Right atrium auricular region (tissue), 2 donors: ENCODE measurements at regions not wholly inside any gene's neighbourhood (a gene's known extent, or its start where the extent isn't known, plus 50 kb on each side); places are given as distances from the start of the nearest gene placed in this dataset.
"Not testable (repeated sequence)": the region's sequence is repeated elsewhere in the genome, so short reads cannot be mapped to it uniquely, and the experiment has no call there.

ENCODE experiments used
- DNase-seq: peaks from one replicate; pipeline ENCODE4 v3.0.0-alpha.2; 2019; ENCODE audit warnings: low spot score
- H3K27ac ChIP-seq, 2 donors: fragments of 200-600 bp; sonication (generic); 1 replicate in 1 of 2; 2 replicates in 1 of 2; pipeline ENCODE4 v1.5.1; 2016 to 2019
- H3K27me3 ChIP-seq, 2 donors: fragments of 200-600 bp; sonication (generic); one replicate each; pipeline versions ENCODE4 v1.5.1 to v1.6.0; 2017 to 2019
- H3K36me3 ChIP-seq: fragments of 200-600 bp; sonication (generic); one replicate; pipeline ENCODE4 v1.5.1; 2016
- H3K4me1 ChIP-seq, 2 donors: fragments of 200-600 bp; sonication (generic); one replicate each; pipeline versions ENCODE4 v1.5.1 to v1.6.0; 2017 to 2019
- H3K4me3 ChIP-seq, 2 donors: fragments of 200-600 bp; sonication (generic); 1 replicate in 1 of 2; 2 replicates in 1 of 2; pipeline ENCODE4 v1.5.1; 2017 to 2019; ENCODE audit warnings: mild to moderate bottlenecking in 1 of 2, moderate library complexity in 1 of 2
- H3K9me3 ChIP-seq, 2 donors: fragments of 200-600 bp; sonication (generic); one replicate each; pipeline ENCODE4 v1.5.1; 2019
- CTCF ChIP-seq, 2 donors: fragments of 200-600 bp; sonication (generic); IDR thresholded peaks; one replicate each; pipeline ENCODE4 v1.5.1; 2019; ENCODE audit warnings: antibody characterized with exemption in 2 of 2

GRCh38 chr2:41207578-41207977 lies 755.7 kb upstream of the SLC8A1 start:
- Histone ChIP-seq H3K27ac (no peak overlapping the region), H3K4me1 (no peaks in the 10 kb centered on the region), H3K27me3 (no peaks in the 10 kb centered on the region), H3K36me3 (no peaks in the 10 kb centered on the region), H3K4me3 (no peak overlapping the region), H3K9me3 (no peaks in the 10 kb centered on the region)
- DNase-seq = no peak
- no peak for TF ChIP-seq CTCF (IDR thresholded peaks at IDR 0.05)

DNA sequence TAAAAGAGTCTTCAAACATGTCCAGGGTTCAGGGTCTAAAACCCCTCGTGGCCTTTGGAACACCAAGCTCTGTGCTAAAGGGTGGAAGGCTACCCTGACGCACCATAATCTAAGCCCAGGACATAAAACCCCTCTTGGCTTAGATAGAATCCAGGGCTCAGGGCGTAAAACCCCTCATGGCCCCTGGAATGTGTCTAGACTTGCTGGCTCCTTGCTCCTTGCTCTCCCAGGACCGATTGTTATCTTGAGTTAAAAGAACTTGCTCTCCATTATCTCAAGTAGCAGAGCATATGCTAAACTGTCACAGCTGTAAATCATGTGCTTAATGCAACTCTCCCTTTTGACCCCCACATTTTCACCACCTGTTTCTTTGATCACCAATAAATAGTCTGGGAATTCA lies 758.1 kb upstream of the SLC8A1 start:
- not testable (repeated sequence) for H3K27me3 ChIP-seq, H3K4me3 ChIP-seq

DNA sequence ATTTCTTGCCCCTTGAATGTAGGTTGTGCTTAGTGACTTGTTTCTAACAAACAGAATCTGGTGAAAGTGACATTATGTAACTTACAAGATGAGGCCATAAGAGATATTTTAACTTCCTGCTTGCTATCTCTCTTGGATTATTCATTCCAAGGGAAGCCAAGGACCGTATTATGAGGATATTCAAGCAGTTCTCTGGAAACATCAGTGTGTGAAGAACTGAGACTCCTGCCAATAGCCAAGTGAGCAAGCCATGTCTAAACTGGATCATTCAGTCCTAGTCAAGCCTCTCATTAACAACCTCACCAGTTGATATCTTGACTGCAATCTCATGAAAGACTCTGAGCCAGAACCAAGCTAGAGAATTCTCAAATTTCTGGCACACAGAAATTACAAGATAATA lies 765.1 kb upstream of the SLC8A1 start:
- Histone ChIP-seq H3K27me3 (no peaks in the 10 kb centered on the region), H3K9me3 (peaks cover 0 to 4% of the 10 kb centered on the region in 2 donors), H3K4me1 (no peaks in the 10 kb centered on the region), H3K4me3 (no peak overlapping the region), H3K36me3 (no peaks in the 10 kb centered on the region), H3K27ac (no peak overlapping the region)
- DNase-seq = no peak
- TF ChIP-seq CTCF (IDR thresholded peaks at IDR 0.05) = no peak

More for the DNA sequence above, 758.1 kb upstream of the SLC8A1 start:
- H3K36me3 ChIP-seq, H3K4me1 ChIP-seq, H3K27ac ChIP-seq, DNase-seq, H3K9me3 ChIP-seq: not testable (repeated sequence)

DNA sequence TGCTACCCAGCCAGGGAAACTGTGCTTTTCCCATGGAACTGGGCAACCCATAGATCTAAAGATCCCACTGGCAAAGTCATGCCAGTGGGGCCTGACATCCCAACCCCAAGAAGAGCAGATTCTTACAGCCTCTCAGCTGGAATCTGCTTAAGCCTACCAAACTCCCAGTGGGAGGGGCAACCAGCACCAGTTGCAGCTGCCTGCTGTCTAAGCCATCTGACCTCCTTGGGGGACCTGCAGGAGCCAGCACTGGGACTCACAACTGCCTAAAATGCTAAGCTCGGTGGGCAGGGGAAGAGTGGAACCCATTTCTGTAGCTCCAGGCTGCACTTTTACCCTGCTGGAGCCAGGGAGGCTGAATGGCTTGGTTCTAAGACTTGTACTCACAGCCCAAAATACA lies 770.7 kb upstream of the SLC8A1 start:
- DNase-seq = no peak
- TF ChIP-seq CTCF (IDR thresholded peaks at IDR 0.05) = no peak
- H3K36me3 ChIP-seq = no peaks in the 10 kb centered on the region
- no peaks in the 10 kb centered on the region for H3K27me3 ChIP-seq
- H3K4me1 ChIP-seq = no peaks in the 10 kb centered on the region
- H3K27ac ChIP-seq = no peak overlapping the region
- H3K4me3 ChIP-seq = no peak overlapping the region
- H3K9me3 ChIP-seq = peaks cover 0 to 8% of the 10 kb centered on the region in 2 donors

- Histone ChIP-seq H3K27ac (no peak overlapping the region), H3K4me3 (no peak overlapping the region), H3K27me3 (no peaks in the 10 kb centered on the region), H3K4me1 (no peaks in the 10 kb centered on the region), H3K9me3 (peaks cover 0 to 15% of the 10 kb centered on the region in 2 donors), H3K36me3 (no peaks in the 10 kb centered on the region)
- DNase-seq = no peak
- no peak for TF ChIP-seq CTCF (IDR thresholded peaks at IDR 0.05)
Observed at GRCh38 chr2:41234093-41234492, 782.2 kb upstream of the SLC8A1 start.

GRCh38 chr2:41241325-41242000 lies 789.6 kb upstream of the SLC8A1 start:
- no peak for TF ChIP-seq CTCF (IDR thresholded peaks at IDR 0.05)
- no peak overlapping the region for H3K4me3 ChIP-seq
- H3K27me3 ChIP-seq = no peaks in the 10 kb centered on the region
- no peaks in the 10 kb centered on the region for H3K4me1 ChIP-seq
- no peak for DNase-seq
- no peaks in the 10 kb centered on the region for H3K36me3 ChIP-seq
- no peaks in the 10 kb centered on the region for H3K9me3 ChIP-seq
- no peak overlapping the region for H3K27ac ChIP-seq
